HG03571 (cell line): ENCODE measurements at regions not wholly inside any gene's neighbourhood (a gene's known extent, or its start where the extent isn't known, plus 50 kb on each side); places are given as distances from the start of the nearest gene placed in this dataset.
A peak's percentile ranks its signal among the peaks of the same experiment; 100 is the strongest.

Experiments
- ATAC-seq: cut with Tn5 transposase; IDR thresholded peaks from one replicate; pipeline ENCODE4 v1.9.1; 2021; ENCODE audit not compliant: unreplicated experiment

GRCh38 chr11:95335989-95336388 lies 105.0 kb upstream of the SESN3 start:
- ATAC-seq, result no peak

- ATAC-seq, result no peak
Measured at GRCh38 chr11:95331161-95331560, 100.2 kb upstream of the SESN3 start.

GRCh38 chr11:95330302-95330701 lies 99.3 kb upstream of the SESN3 start:
- ATAC-seq, result no peak

- ATAC-seq, result no peak
Measured at GRCh38 chr11:95327273-95327948, 96.4 kb upstream of the SESN3 start.

GRCh38 chr11:95325777-95326258 lies 94.8 kb upstream of the SESN3 start:
- no peak for ATAC-seq

GRCh38 chr11:95324826-95325225 lies 93.8 kb upstream of the SESN3 start:
- no peak for ATAC-seq

GRCh38 chr11:95322539-95322938 lies 91.5 kb upstream of the SESN3 start:
- no peak for ATAC-seq

- ATAC-seq, result no peak
Measured at GRCh38 chr11:95318498-95318897, 87.5 kb upstream of the SESN3 start.

- ATAC-seq, result no peak
Measured at GRCh38 chr11:95308512-95309035, 77.6 kb upstream of the SESN3 start.

GRCh38 chr11:95307286-95307685 lies 76.3 kb upstream of the SESN3 start:
- ATAC-seq, result no peak

GRCh38 chr11:95306801-95307200 lies 75.8 kb upstream of the SESN3 start:
- no peak for ATAC-seq

- ATAC-seq, result no peak
Measured at GRCh38 chr11:95306123-95306522, 75.1 kb upstream of the SESN3 start.

GRCh38 chr11:95305705-95306104 lies 74.7 kb upstream of the SESN3 start:
- no peak for ATAC-seq

GRCh38 chr11:95304777-95305176 lies 73.8 kb upstream of the SESN3 start:
- no peak for ATAC-seq

GRCh38 chr11:95302211-95302610 lies 71.2 kb upstream of the SESN3 start:
- no peak for ATAC-seq

GRCh38 chr11:95301474-95301873 lies 70.5 kb upstream of the SESN3 start:
- ATAC-seq, result no peak

GRCh38 chr11:95299078-95299679 lies 68.2 kb upstream of the SESN3 start:
- no peak for ATAC-seq

GRCh38 chr11:95297680-95298452 lies 66.9 kb upstream of the SESN3 start:
- ATAC-seq, result no peak

- peak; percentile 95 for ATAC-seq
Measured at GRCh38 chr11:95296621-95297025, 65.6 kb upstream of the SESN3 start.

GRCh38 chr11:95296165-95296564 lies 65.2 kb upstream of the SESN3 start:
- ATAC-seq, result peak; percentile 11

GRCh38 chr11:95295382-95296149 lies 64.6 kb upstream of the SESN3 start:
- ATAC-seq, result no peak
